Osteocyte (in vitro differentiated cells): ENCODE measurements at regions not wholly inside any gene's neighbourhood (a gene's known extent, or its start where the extent isn't known, plus 50 kb on each side); places are given as distances from the start of the nearest gene placed in this dataset.

Source experiments
- DNase-seq: peaks from one replicate; pipeline ENCODE4 v3.0.0; 2021; ENCODE audit warnings: mixed read lengths; ENCODE audit not compliant: unreplicated experiment; ENCODE audit errors: extremely low spot score
- H3K27ac Mint-ChIP-seq: one replicate; pipeline ENCODE4 v1.8.0; 2021; ENCODE audit warnings: mild to moderate bottlenecking, mixed read lengths; ENCODE audit not compliant: unreplicated experiment
- H3K27me3 Mint-ChIP-seq: one replicate; pipeline ENCODE4 v1.8.0; 2021; ENCODE audit warnings: mixed read lengths; ENCODE audit not compliant: unreplicated experiment
- H3K36me3 Mint-ChIP-seq: one replicate; pipeline ENCODE4 v1.8.0; 2021; ENCODE audit warnings: mixed read lengths; ENCODE audit not compliant: unreplicated experiment
- H3K4me1 Mint-ChIP-seq: one replicate; pipeline ENCODE4 v1.8.0; 2021; ENCODE audit warnings: mixed read lengths; ENCODE audit not compliant: unreplicated experiment
- H3K4me3 Mint-ChIP-seq: one replicate; pipeline ENCODE4 v1.8.0; 2021; ENCODE audit warnings: mild to moderate bottlenecking, moderate library complexity, mixed read lengths; ENCODE audit not compliant: unreplicated experiment
- H3K9me3 Mint-ChIP-seq: one replicate; pipeline ENCODE4 v1.8.0; 2021; ENCODE audit warnings: mixed read lengths; ENCODE audit not compliant: unreplicated experiment
- CTCF ChIP-seq: fragments of 200-600 bp; sonication (generic); IDR thresholded peaks from 2 replicates; pipeline ENCODE4 v1.5.0; 2021; ENCODE audit warnings: antibody characterized with exemption, mild to moderate bottlenecking, moderate library complexity

- DNase-seq: no peak
- Mint-ChIP-seq H3K4me1 (no peaks in the 10 kb centered on the region), H3K9me3 (peaks cover 8% of the 10 kb centered on the region), H3K27ac (no peak overlapping the region), H3K27me3 (no peaks in the 10 kb centered on the region), H3K36me3 (no peaks in the 10 kb centered on the region), H3K4me3 (no peak overlapping the region)
- TF ChIP-seq CTCF: no peak
Measured at GRCh38 chr1:184253921-184254320, 132.9 kb upstream of the C1orf21 start.

- H3K36me3 Mint-ChIP-seq: no peaks in the 10 kb centered on the region
- H3K4me3 Mint-ChIP-seq: no peak overlapping the region
- no peaks in the 10 kb centered on the region for H3K27me3 Mint-ChIP-seq
- H3K4me1 Mint-ChIP-seq: peaks cover 1% of the 10 kb centered on the region
- no peak overlapping the region for H3K27ac Mint-ChIP-seq
- TF ChIP-seq CTCF: no peak
- peaks cover 8% of the 10 kb centered on the region for H3K9me3 Mint-ChIP-seq
- DNase-seq: no peak
Measured at GRCh38 chr1:184254849-184255248, 132.0 kb upstream of the C1orf21 start.

- no peak overlapping the region for H3K4me3 Mint-ChIP-seq
- peaks cover 8% of the 10 kb centered on the region for H3K4me1 Mint-ChIP-seq
- no peak for DNase-seq
- H3K27ac Mint-ChIP-seq: no peak overlapping the region
- TF ChIP-seq CTCF: no peak
- no peaks in the 10 kb centered on the region for H3K36me3 Mint-ChIP-seq
- H3K9me3 Mint-ChIP-seq: peaks cover 8% of the 10 kb centered on the region
- no peaks in the 10 kb centered on the region for H3K27me3 Mint-ChIP-seq
Measured at GRCh38 chr1:184255560-184255959, 131.3 kb upstream of the C1orf21 start.

GRCh38 chr1:184257873-184258272 lies 129.0 kb upstream of the C1orf21 start:
- H3K4me3 Mint-ChIP-seq: no peak overlapping the region
- DNase-seq: no peak
- H3K36me3 Mint-ChIP-seq: no peaks in the 10 kb centered on the region
- no peak for TF ChIP-seq CTCF
- H3K4me1 Mint-ChIP-seq: peaks cover 9% of the 10 kb centered on the region
- H3K9me3 Mint-ChIP-seq: peaks cover 8% of the 10 kb centered on the region
- no peaks in the 10 kb centered on the region for H3K27me3 Mint-ChIP-seq
- H3K27ac Mint-ChIP-seq: no peak overlapping the region

GRCh38 chr1:184258525-184258924 lies 128.3 kb upstream of the C1orf21 start:
- Mint-ChIP-seq H3K36me3 (no peaks in the 10 kb centered on the region), H3K27me3 (no peaks in the 10 kb centered on the region), H3K4me3 (no peak overlapping the region), H3K4me1 (peaks cover 9% of the 10 kb centered on the region), H3K27ac (no peak overlapping the region), H3K9me3 (peaks cover 8% of the 10 kb centered on the region)
- no peak for DNase-seq
- no peak for TF ChIP-seq CTCF
